Ishikawa (cell line): ENCODE measurements at regions not wholly inside any gene's neighbourhood (a gene's known extent, or its start where the extent isn't known, plus 50 kb on each side); places are given as distances from the start of the nearest gene placed in this dataset.

Experiments
- CEBPB ChIP-seq: IDR thresholded peaks from 2 replicates; pipeline ENCODE4 v1.6.1; 2012
- CREB1 ChIP-seq: IDR thresholded peaks from 2 replicates; pipeline ENCODE4 v1.6.1; 2012; ENCODE audit warnings: low read depth
- EGR1 ChIP-seq: IDR thresholded peaks from 2 replicates; pipeline ENCODE4 v1.6.1; 2012
- EP300 ChIP-seq: IDR thresholded peaks from 2 replicates; pipeline ENCODE4 v1.6.1; 2012; ENCODE audit warnings: borderline replicate concordance
- FOXM1 ChIP-seq: IDR thresholded peaks from 2 replicates; pipeline ENCODE4 v1.6.1; 2012; ENCODE audit warnings: low read depth, borderline replicate concordance
- MAX ChIP-seq: IDR thresholded peaks from 2 replicates; pipeline ENCODE4 v1.6.1; 2012
- NFIC ChIP-seq: IDR thresholded peaks from 2 replicates; pipeline ENCODE4 v1.6.1; 2012
- REST ChIP-seq: IDR thresholded peaks from 2 replicates; pipeline ENCODE4 v1.6.1; 2012; ENCODE audit warnings: low read depth, mild to moderate bottlenecking
- TAF1 ChIP-seq: IDR thresholded peaks from 2 replicates; pipeline ENCODE4 v1.6.1; 2012; ENCODE audit warnings: low read depth, mild to moderate bottlenecking
- TEAD4 ChIP-seq: IDR thresholded peaks from 2 replicates; pipeline ENCODE4 v1.6.1; 2012
- USF1 ChIP-seq: IDR thresholded peaks from 2 replicates; pipeline ENCODE4 v1.6.1; 2012
- YY1 ChIP-seq: IDR thresholded peaks from 2 replicates; pipeline ENCODE4 v1.6.1; 2012; ENCODE audit warnings: low read depth

GRCh38 chr13:90201676-90202460 lies 1145.6 kb upstream of the MIR17HG start:
- TF ChIP-seq EGR1 (no peak), EP300 (no peak), NFIC (no peak), CEBPB (no peak), FOXM1 (no peak), REST (no peak), YY1 (no peak), MAX (no peak), TEAD4 (no peak), USF1 (no peak), TAF1 (no peak), CREB1 (no peak)
